GM12873 (cell line): ENCODE measurements at regions not wholly inside any gene's neighbourhood (a gene's known extent, or its start where the extent isn't known, plus 50 kb on each side); places are given as distances from the start of the nearest gene placed in this dataset.

Experiments
- TF ChIP-seq, protein P1 (sequence below): IDR thresholded peaks from 2 replicates; pipeline ENCODE4 v1.5.1; 2012; ENCODE audit warnings: low read depth, mild to moderate bottlenecking, moderate library complexity, low read length, control low read depth; ENCODE audit not compliant: insufficient read depth; ENCODE audit errors: missing control alignments

DNA sequence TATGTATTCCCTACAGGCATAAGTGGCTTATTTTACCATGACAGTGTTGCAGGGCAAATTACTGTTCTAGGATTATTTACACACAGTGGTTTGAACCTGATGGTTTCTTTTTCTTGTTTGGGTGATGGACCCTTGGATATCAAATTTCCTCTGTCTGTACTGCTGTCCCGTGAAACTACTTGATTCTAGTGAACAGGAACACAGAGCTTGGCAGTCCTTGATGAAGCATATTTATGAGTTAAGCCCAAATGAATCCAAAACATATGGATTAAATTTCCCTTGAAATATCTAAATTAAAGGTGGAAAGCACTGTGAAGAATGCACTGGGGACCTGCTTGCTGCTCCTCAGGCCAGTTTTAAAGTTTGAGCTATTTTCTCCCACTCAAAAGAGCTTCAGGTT lies 635.3 kb downstream of the INHBA start:
- TF ChIP-seq, protein P1, sequence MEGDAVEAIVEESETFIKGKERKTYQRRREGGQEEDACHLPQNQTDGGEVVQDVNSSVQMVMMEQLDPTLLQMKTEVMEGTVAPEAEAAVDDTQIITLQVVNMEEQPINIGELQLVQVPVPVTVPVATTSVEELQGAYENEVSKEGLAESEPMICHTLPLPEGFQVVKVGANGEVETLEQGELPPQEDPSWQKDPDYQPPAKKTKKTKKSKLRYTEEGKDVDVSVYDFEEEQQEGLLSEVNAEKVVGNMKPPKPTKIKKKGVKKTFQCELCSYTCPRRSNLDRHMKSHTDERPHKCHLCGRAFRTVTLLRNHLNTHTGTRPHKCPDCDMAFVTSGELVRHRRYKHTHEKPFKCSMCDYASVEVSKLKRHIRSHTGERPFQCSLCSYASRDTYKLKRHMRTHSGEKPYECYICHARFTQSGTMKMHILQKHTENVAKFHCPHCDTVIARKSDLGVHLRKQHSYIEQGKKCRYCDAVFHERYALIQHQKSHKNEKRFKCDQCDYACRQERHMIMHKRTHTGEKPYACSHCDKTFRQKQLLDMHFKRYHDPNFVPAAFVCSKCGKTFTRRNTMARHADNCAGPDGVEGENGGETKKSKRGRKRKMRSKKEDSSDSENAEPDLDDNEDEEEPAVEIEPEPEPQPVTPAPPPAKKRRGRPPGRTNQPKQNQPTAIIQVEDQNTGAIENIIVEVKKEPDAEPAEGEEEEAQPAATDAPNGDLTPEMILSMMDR: no peak

DNA sequence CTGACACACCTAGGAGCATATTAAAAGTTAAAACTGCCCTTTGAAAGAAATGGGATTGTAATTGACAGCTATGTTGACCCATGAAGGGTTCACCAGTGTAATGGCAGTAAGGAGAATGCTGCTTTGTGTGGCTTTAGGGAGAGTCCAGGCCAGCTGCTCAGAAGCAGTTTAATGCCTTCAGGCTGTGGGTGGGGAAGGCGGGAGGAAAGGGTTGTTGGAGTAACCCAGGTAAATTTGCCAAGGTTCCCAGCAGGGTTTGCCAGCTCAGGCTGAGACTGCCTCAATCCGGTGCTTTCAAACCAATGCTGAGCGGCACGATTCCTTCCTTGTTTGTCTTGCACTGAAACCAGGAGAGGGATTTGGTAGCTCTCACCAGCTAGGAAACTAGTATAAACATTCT lies 637.2 kb downstream of the INHBA start:
- TF ChIP-seq, protein P1: no peak

DNA sequence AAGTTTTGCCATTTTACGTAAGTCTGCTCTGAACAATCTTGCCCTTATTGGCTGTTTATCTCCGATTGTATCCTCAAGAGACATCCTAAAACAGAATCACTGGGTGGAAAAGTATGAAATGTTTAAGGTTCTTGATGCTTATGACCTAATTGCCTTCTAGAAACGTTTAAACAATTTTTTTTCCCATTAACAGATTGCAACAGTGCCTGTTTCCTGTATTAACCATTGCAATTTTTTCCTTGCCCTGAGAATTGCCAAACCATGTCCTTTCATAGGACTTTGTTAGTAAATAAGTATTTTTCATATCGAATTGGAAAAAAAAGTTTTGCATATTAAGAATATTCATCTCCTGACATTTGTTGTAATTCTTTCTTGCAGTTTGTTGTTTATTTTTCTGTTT lies 639.8 kb downstream of the INHBA start:
- TF ChIP-seq, protein P1: no peak

DNA sequence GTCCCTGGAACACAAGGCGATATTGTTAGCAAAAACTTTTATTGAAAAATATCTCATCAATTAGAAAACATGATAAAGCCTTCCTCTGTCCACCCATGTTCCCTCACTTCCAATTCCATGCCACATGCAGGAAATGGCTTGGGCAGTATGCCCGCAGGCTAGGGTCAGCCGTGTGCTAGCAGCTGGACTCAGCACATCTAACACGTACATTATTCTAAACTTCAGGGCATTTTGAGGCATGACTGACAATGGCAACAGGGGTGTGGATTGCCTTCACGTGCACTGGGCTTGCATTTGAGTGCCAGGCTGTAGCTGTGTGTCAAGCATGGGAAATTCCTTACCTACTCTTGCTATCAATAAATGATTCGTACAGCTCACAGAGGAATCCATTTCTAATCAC lies 642.1 kb downstream of the INHBA start:
- TF ChIP-seq, protein P1: no peak

DNA sequence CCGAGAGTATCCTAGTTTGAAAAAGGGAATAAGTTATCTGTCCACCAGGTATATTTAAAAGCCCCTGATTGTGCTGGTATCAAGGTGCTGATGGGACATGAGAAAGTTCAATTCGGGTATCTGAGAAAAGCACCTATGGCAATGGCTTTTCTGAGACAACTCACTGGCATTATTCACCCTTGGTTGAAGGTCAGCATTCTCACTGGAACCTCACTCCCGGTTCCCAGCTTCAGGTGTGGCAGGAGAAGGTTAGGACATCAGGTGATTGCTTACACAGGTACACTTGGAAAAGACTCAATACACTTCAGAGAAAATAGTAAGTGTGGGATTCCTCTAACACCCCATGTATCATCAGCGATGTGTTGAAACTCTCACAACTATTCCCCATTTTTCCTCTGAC lies 643.1 kb downstream of the INHBA start:
- TF ChIP-seq, protein P1: no peak

DNA sequence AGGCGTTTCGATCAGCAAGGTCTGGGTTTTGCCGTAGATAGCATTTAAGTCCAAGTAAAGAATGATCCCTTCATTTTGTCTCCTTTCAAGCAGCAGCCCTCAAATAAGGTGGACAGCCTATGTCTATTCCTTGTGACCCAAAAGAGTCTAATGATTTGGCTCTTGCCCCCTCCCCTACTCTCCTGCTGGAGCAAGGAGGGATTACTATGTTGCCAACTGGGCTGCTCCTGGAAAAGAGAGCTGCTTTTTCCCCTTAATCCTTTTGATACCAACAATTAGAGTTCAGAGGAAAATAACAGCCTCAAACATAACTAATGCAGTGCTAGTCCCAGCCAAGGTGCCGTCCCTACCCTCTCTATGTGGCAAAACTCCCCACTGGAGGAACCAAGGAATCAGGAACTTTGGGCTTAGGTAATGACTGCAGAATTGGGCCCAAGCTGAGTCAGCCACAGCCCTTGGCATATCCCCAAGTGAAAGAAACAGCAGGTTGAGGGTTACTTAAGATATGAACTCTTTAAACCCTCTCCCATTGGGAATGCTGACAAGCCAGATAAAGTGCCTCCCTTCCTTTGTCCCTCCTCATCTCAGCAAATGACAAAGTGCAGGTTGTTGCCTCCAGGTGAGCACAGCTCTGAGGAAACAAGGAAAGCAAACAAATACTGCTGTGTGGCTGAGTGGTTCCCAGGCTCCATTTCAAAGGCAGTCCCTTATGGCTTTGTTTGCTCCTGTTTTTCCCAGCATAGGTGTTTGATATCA lies 643.7 kb downstream of the INHBA start:
- TF ChIP-seq, protein P1: no peak

DNA sequence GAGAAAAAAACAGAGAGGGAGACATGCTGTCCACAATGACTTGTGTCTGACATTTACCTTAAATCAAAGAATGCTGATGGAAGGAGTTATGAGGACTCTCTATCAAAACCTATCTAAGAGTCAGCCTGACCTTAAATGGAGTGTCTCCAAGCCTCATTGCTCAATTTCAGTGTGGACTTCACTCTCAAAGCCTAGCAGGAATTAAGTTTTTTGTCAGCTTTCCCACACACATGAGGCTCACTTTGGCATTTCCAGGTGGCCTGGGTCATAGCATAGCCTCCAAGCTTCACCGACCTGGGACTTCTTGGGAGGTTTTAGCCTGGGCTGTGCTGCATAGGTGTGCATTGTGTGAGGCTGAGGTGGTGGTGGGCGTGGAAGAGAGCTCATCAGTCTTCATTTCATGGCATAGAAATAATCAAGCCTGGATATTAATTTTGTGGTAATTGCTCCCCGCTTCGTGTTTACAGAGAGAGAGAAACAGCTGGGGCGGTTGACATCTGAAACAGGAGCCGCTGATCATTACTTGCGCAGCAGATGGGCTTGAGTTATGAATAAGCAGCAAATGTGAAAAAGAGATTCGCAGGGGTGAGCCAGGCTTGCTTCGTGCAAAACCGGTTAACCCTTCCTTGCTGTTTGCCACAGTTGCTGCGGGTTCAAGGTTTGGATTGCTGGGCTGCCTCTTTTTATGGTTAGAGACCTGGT lies 647.8 kb downstream of the INHBA start:
- TF ChIP-seq, protein P1: no peak
